ENCODE measurements at regions not wholly inside any gene's neighbourhood (a gene's known extent, or its start where the extent isn't known, plus 50 kb on each side); places are given as distances from the start of the nearest gene placed in this dataset.

- TF ChIP-seq CTCF (IDR thresholded peaks at IDR 0.05; ENCODE audit: insufficient read depth, low read length, poor library complexity, severe bottlenecking): no peak
- no peak for DNase-seq (ENCODE audit: low read depth)
- no peaks in the 10 kb centered on the region for H3K27me3 ChIP-seq (ENCODE audit: control insufficient read depth, insufficient read depth, low read length)
- no peaks in the 10 kb centered on the region for H3K36me3 ChIP-seq (ENCODE audit: control insufficient read depth, insufficient read depth, low read length)
- H3K4me3 ChIP-seq (ENCODE audit: low read depth, low read length): no peak overlapping the region
Observed at GRCh38 chr1:96025062-96025461, 696.5 kb upstream of the PTBP2 start.

DNA sequence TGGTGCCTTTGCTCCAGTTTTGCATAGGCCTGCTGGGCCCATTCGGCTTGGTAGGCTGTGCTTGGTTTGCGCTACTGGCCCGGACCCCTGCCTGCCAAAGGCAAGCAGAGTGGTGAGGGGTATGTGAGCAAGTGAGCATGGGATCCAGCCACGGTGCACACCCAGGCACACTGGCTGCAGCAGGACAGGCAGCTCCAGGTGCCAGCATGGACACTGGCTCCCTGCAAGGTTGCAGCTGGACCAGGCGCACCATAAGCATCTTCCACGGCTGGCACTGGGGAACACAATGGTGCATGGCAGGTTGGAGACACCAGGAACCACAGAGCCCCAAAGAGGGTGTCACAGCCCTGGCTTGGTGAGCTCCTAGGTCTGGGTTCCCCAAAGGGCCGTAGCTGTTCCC, 693.5 kb upstream of the PTBP2 start:
- Histone ChIP-seq H3K36me3 (ENCODE audit: control insufficient read depth, insufficient read depth, low read length) (no peaks in the 10 kb centered on the region), H3K4me3 (ENCODE audit: low read depth, low read length) (no peak overlapping the region), H3K27me3 (ENCODE audit: control insufficient read depth, insufficient read depth, low read length) (no peaks in the 10 kb centered on the region)
- no peak for DNase-seq (ENCODE audit: low read depth)
- TF ChIP-seq CTCF (IDR thresholded peaks at IDR 0.05; ENCODE audit: insufficient read depth, low read length, poor library complexity, severe bottlenecking): no peak

DNA sequence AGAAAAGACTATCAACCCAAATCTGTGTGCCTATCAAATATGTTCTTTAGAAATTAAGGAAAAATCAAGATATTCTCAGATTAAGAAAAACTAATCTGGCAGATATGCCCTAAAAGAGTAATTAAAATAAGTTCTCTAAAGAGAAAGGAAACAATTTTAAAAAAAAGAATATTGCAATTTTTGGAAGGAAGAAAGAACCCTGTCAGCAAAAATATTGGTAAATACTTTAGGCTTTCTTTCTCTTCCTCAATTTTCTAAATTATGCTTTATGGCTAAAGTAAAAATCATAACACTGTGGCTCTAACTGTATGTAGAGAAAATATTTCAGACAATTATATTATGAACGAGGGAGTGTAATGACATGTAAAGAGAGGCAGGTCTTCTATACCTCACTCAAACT, 691.3 kb upstream of the PTBP2 start:
- Histone ChIP-seq H3K4me3 (ENCODE audit: low read depth, low read length) (no peak overlapping the region), H3K36me3 (ENCODE audit: control insufficient read depth, insufficient read depth, low read length) (no peaks in the 10 kb centered on the region), H3K27me3 (ENCODE audit: control insufficient read depth, insufficient read depth, low read length) (no peaks in the 10 kb centered on the region)
- TF ChIP-seq CTCF (IDR thresholded peaks at IDR 0.05; ENCODE audit: insufficient read depth, low read length, poor library complexity, severe bottlenecking): no peak
- no peak for DNase-seq (ENCODE audit: low read depth)

DNA sequence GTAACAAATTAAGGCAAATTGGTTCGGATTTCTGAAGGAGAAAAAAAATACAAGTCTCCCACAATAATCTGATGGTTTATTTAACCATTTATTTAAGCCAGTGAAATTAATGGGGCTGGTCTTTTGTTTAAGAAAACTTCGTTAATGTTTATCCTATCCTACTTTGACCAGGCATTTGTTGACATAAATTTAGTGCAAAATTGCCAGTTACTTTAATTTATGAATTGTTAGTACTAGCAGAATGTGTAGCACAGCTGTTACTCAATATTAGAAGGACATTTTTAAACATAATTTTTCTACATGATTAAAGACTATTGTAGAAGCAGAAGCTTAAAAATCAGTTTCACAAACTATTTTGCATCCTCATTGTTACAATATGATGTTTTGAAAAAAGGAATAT, 687.6 kb upstream of the PTBP2 start:
- TF ChIP-seq CTCF (IDR thresholded peaks at IDR 0.05; ENCODE audit: insufficient read depth, low read length, poor library complexity, severe bottlenecking): no peak
- no peak overlapping the region for H3K4me3 ChIP-seq (ENCODE audit: low read depth, low read length)
- no peaks in the 10 kb centered on the region for H3K36me3 ChIP-seq (ENCODE audit: control insufficient read depth, insufficient read depth, low read length)
- DNase-seq (ENCODE audit: low read depth): no peak
- no peaks in the 10 kb centered on the region for H3K27me3 ChIP-seq (ENCODE audit: control insufficient read depth, insufficient read depth, low read length)

DNA sequence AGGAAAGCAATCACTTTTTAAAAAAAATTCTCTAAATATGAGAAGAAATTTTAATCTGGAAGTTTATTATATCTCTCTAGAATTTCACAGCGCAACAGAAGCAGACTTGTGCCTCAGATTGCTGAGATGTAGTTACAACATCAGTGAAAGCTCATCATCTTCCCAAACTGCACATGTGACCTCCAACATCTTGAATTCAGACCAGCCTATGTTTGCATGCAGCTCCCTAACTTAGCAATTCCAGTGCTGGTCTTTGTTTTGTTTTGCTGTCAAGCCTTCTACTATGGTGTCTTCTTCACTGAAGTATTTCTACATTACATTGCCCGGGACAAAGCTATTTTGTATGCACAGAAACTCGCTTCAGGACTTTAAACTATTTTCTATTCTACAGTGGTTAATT, 684.8 kb upstream of the PTBP2 start:
- Histone ChIP-seq H3K36me3 (ENCODE audit: control insufficient read depth, insufficient read depth, low read length) (no peaks in the 10 kb centered on the region), H3K27me3 (ENCODE audit: control insufficient read depth, insufficient read depth, low read length) (no peaks in the 10 kb centered on the region), H3K4me3 (ENCODE audit: low read depth, low read length) (no peak overlapping the region)
- DNase-seq (ENCODE audit: low read depth): no peak
- no peak for TF ChIP-seq CTCF (IDR thresholded peaks at IDR 0.05; ENCODE audit: insufficient read depth, low read length, poor library complexity, severe bottlenecking)

- Histone ChIP-seq H3K36me3 (ENCODE audit: control insufficient read depth, insufficient read depth, low read length) (no peaks in the 10 kb centered on the region), H3K4me3 (ENCODE audit: low read depth, low read length) (no peak overlapping the region), H3K27me3 (ENCODE audit: control insufficient read depth, insufficient read depth, low read length) (no peaks in the 10 kb centered on the region)
- TF ChIP-seq CTCF (IDR thresholded peaks at IDR 0.05; ENCODE audit: insufficient read depth, low read length, poor library complexity, severe bottlenecking): no peak
- no peak for DNase-seq (ENCODE audit: low read depth)
Observed at GRCh38 chr1:96038636-96039035, 682.9 kb upstream of the PTBP2 start.
